Body of pancreas (tissue), 4 donors: ENCODE measurements at regions not wholly inside any gene's neighbourhood (a gene's known extent, or its start where the extent isn't known, plus 50 kb on each side); places are given as distances from the start of the nearest gene placed in this dataset.
A peak's percentile ranks its signal among the peaks of the same experiment; 100 is the strongest.

Experiments used
- ATAC-seq: fragments of 150-250 bp; one replicate; pipeline ENCODE4 v1.9.1; 2016
- DNase-seq, 4 donors: peaks; one replicate each; pipeline ENCODE4 v3.0.0-alpha.2; 2019
- H3K27ac ChIP-seq, 4 donors: fragments of 200-600 bp; sonication (generic); 1 replicate in 3 of 4; 2 replicates in 1 of 4; pipeline versions ENCODE4 v1.5.1 to v1.6.1; 2016 to 2019; ENCODE audit warnings: mild to moderate bottlenecking in 1 of 4, mixed read lengths in 1 of 4, moderate library complexity in 1 of 4
- H3K27me3 ChIP-seq, 2 donors: fragments of 200-600 bp; sonication (generic); one replicate each; pipeline ENCODE4 v1.6.0; 2016; ENCODE audit warnings: mild to moderate bottlenecking in 1 of 2
- H3K36me3 ChIP-seq, 2 donors: fragments of 200-600 bp; sonication (generic); replicated peaks in 1 of 2; 2 replicates each; pipeline ENCODE4 v1.5.1; 2016; ENCODE audit warnings: low read depth in 2 of 2; ENCODE audit not compliant: insufficient read depth in 1 of 2
- H3K4me1 ChIP-seq: fragments of 200-600 bp; sonication (generic); one replicate; pipeline ENCODE4 v1.6.0; 2016
- H3K4me3 ChIP-seq, 2 donors: fragments of 200-600 bp; sonication (generic); 1 replicate in 1 of 2; 2 replicates in 1 of 2; pipeline ENCODE4 v1.5.1; 2016 to 2019
- H3K9me3 ChIP-seq, 3 donors: fragments of 200-600 bp; sonication (generic); 1 replicate in 2 of 3; 2 replicates in 1 of 3; pipeline ENCODE4 v1.5.1; 2016
- POLR2A ChIP-seq, 3 donors: fragments of 450-650 bp; IDR thresholded peaks; one replicate each; pipeline ENCODE4 v1.6.1; 2016; ENCODE audit warnings: antibody characterized with exemption in 3 of 3, mild to moderate bottlenecking in 2 of 3
- WGBS, 2 donors: methylation state at CpG; one replicate each; pipeline ENCODE4 v1.1.5; 2017; 5-methylcytosine and 5-hydroxymethylcytosine counted together
- intact Hi-C: fragments of 100-400 bp; cut with DNase I; formaldehyde crosslinking; loops from one replicate; pipeline ENCODE4 v1.15.1; 2023
- TF ChIP-seq, protein P1 (sequence below), 7 experiments: fragments of 450-650 bp in 4 of 7; fragments of 200-600 bp in 3 of 7; sonication (generic) in 3 of 7; IDR thresholded peaks; one replicate each; pipeline ENCODE4 v1.5.1; 2016 to 2019; ENCODE audit warnings: antibody characterized with exemption in 7 of 7

GRCh38 chr1:94327001-94327690, 89.8 kb upstream of the ARHGAP29 start:
- Histone ChIP-seq H3K9me3 (no peaks in the 10 kb centered on the region), H3K36me3 (no peaks in the 10 kb centered on the region), H3K27me3 (no peaks in the 10 kb centered on the region), H3K4me3 (no peak overlapping the region), H3K27ac (peak overlapping the region in 3 of 4 donors; percentile 28 to 75 (median 75)), H3K4me1 (peaks cover 31% of the 10 kb centered on the region)
- 33 to 39% methylated on average over 18 of the region's 18 CpGs for WGBS, 2 donors
- intact Hi-C loops = no loop called here
- DNase-seq (peak in 2 of 4 donors; percentile 24 to 39), ATAC-seq (peak; percentile 16)
- no peak for TF ChIP-seq POLR2A (IDR thresholded peaks at IDR 0.05)
- TF ChIP-seq, protein P1, sequence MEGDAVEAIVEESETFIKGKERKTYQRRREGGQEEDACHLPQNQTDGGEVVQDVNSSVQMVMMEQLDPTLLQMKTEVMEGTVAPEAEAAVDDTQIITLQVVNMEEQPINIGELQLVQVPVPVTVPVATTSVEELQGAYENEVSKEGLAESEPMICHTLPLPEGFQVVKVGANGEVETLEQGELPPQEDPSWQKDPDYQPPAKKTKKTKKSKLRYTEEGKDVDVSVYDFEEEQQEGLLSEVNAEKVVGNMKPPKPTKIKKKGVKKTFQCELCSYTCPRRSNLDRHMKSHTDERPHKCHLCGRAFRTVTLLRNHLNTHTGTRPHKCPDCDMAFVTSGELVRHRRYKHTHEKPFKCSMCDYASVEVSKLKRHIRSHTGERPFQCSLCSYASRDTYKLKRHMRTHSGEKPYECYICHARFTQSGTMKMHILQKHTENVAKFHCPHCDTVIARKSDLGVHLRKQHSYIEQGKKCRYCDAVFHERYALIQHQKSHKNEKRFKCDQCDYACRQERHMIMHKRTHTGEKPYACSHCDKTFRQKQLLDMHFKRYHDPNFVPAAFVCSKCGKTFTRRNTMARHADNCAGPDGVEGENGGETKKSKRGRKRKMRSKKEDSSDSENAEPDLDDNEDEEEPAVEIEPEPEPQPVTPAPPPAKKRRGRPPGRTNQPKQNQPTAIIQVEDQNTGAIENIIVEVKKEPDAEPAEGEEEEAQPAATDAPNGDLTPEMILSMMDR (IDR thresholded peaks at IDR 0.05) = no peak

GRCh38 chr1:94326329-94326728, 88.9 kb upstream of the ARHGAP29 start:
- no peaks in the 10 kb centered on the region for H3K9me3 ChIP-seq
- intact Hi-C loops = no loop called here
- DNase-seq (no peak), ATAC-seq (no peak)
- WGBS, 2 donors = 16 to 23% methylated on average over 4 of the region's 4 CpGs
- peak overlapping the region in 3 of 4 donors; percentile 28 to 75 (median 75) for H3K27ac ChIP-seq
- no peak for TF ChIP-seq POLR2A (IDR thresholded peaks at IDR 0.05)
- TF ChIP-seq, protein P1 (IDR thresholded peaks at IDR 0.05) = no peak
- H3K27me3 ChIP-seq = no peaks in the 10 kb centered on the region
- no peak overlapping the region for H3K4me3 ChIP-seq
- H3K4me1 ChIP-seq = peaks cover 38% of the 10 kb centered on the region
- H3K36me3 ChIP-seq = no peaks in the 10 kb centered on the region

DNA sequence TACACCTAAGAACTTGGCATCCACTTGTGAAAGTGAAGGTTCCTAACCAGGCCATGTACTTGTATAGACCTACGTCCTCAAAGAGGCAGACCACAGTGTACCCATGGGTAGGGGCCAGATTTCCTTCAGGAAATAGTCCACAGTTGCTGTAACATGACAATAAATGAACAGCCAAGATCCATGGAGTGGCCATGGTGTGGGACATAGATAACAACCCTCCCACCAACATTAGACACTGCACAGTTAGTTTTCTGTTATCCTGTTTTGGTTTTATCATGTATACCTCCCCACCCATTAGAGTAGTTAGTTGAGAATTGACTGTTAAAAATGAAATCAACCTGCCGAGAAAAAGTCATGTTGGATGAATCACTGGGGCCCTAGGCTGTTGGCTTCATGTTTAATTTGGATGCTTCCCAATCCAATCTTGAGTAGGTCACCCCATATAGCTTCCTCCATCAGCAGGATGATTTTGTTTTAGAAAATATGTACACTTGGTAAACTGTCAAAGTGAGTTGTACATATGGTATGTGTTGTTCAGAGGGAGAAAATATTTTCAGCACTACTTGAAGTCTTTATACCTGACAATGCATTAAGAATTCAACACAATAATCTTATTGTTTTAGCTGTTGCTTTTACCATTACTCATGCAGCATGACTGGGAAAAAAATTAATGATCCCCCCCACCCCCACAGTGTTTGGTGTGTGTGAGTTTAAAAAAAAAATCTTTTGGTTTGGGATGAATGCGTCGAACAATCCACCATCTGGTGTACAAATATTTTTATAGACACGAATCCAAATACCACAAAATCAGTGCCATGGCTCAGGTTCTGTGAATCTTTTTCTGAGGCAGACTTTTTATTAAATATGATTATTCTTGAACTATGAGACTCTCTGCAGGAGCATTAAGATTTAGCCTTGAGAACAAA, 88.3 kb upstream of the ARHGAP29 start:
- DNase-seq (peak in 1 of 4 donors; percentile 46), ATAC-seq (peak; percentile 60)
- H3K4me1 ChIP-seq = peaks cover 38% of the 10 kb centered on the region
- no peaks in the 10 kb centered on the region for H3K36me3 ChIP-seq
- H3K27me3 ChIP-seq = no peaks in the 10 kb centered on the region
- H3K4me3 ChIP-seq = no peak overlapping the region
- intact Hi-C loops = no loop called here
- no peak for TF ChIP-seq POLR2A (IDR thresholded peaks at IDR 0.05)
- TF ChIP-seq, protein P1 (IDR thresholded peaks at IDR 0.05) = no peak
- WGBS, 2 donors = 19 to 30% methylated on average over 5 of the region's 5 CpGs
- peak overlapping the region in 3 of 4 donors; percentile 35 to 75 (median 75) for H3K27ac ChIP-seq
- no peaks in the 10 kb centered on the region for H3K9me3 ChIP-seq

DNA sequence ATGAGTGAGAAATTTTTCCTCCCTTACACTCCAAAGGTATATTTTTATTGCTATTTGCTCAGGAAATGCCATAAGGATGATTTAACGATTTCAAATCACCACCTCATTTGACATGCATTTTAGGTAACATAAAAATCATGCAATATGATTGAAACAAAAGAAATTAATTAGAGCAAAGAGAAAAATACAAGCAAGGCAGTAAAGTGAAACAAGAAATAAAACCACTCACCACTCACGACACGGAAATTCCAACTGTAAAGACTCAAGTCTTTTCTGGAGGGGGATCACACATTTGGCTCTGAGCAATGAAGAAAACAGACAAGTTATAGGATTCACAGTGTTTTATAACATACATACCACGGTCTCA, 86.8 kb upstream of the ARHGAP29 start:
- peak overlapping the region in 2 of 4 donors; percentile 75 for H3K27ac ChIP-seq
- H3K4me1 ChIP-seq = peaks cover 38% of the 10 kb centered on the region
- H3K4me3 ChIP-seq = no peak overlapping the region
- ATAC-seq (no peak), DNase-seq (no peak)
- intact Hi-C loops = no loop called here
- 71 to 76% methylated on average over 4 of the region's 4 CpGs for WGBS, 2 donors
- no peaks in the 10 kb centered on the region for H3K36me3 ChIP-seq
- H3K9me3 ChIP-seq = no peaks in the 10 kb centered on the region
- no peaks in the 10 kb centered on the region for H3K27me3 ChIP-seq
- no peak for TF ChIP-seq POLR2A (IDR thresholded peaks at IDR 0.05)
- TF ChIP-seq, protein P1 (IDR thresholded peaks at IDR 0.05) = no peak
